SK-N-SH (cell line): ENCODE measurements at regions not wholly inside any gene's neighbourhood (a gene's known extent, or its start where the extent isn't known, plus 50 kb on each side); places are given as distances from the start of the nearest gene placed in this dataset.

Experiments
- CTCF ChIA-PET: fragments of 300-600, 350-600 bp; formaldehyde crosslinking; extraction: SDS; loops from one replicate; lab custom pipeline; 2021; lab: Yijun Ruan, JAX
- POLR2A ChIA-PET: fragments of 350-600 bp; sonication (Branson Sonifier 250); formaldehyde crosslinking; extraction: SDS; loops from one replicate; lab custom pipeline; 2020; ENCODE audit warnings: antibody characterized with exemption, inconsistent platforms; lab: Yijun Ruan, JAX
- DNase-seq: peaks from one replicate; pipeline ENCODE4 v3.0.0; 2012
- H2AFZ ChIP-seq: fragments of 200-600 bp; sonication (generic); 2 replicates; pipeline ENCODE4 v1.8.1; 2016; ENCODE audit warnings: antibody characterized with exemption, mild to moderate bottlenecking, low read depth
- H3F3A ChIP-seq: fragments of 200-600 bp; sonication (generic); replicated peaks from 2 replicates; pipeline ENCODE3; 2016; ENCODE audit warnings: antibody characterized with exemption, mild to moderate bottlenecking; ENCODE audit not compliant: insufficient read depth
- H3K27ac ChIP-seq, 2 experiments: fragments of 200-500 bp in 1 of 2; fragments of 200-600 bp in 1 of 2; sonication (Bioruptor generic) in 1 of 2; sonication (generic), shearing (Covaris generic) in 1 of 2; 2 replicates each; pipeline versions ENCODE4 v1.5.1 to v1.6.1; 2014 to 2016; ENCODE audit warnings: low read depth in 2 of 2, inconsistent platforms in 1 of 2, low read length in 1 of 2, mild to moderate bottlenecking in 1 of 2, mixed read lengths in 1 of 2
- H3K27me3 ChIP-seq: fragments of 200-600 bp; sonication (generic), shearing (Covaris generic); 2 replicates; pipeline ENCODE4 v1.6.1; 2016; ENCODE audit warnings: mixed run types; ENCODE audit not compliant: insufficient read depth
- H3K36me3 ChIP-seq, 2 experiments: fragments of 200-500 bp in 1 of 2; fragments of 200-600 bp in 1 of 2; sonication (Bioruptor generic) in 1 of 2; sonication (generic) in 1 of 2; replicated peaks in 1 of 2; 2 replicates each; pipeline versions ENCODE3 to v1.5.1; 2014 to 2016; ENCODE audit warnings: low read length in 1 of 2, mild to moderate bottlenecking in 1 of 2; ENCODE audit not compliant: insufficient read depth in 2 of 2, control insufficient read depth in 1 of 2
- H3K4me1 ChIP-seq, 2 experiments: fragments of 200-500 bp in 1 of 2; fragments of 200-600 bp in 1 of 2; sonication (Bioruptor generic) in 1 of 2; sonication (generic), shearing (Covaris generic) in 1 of 2; 2 replicates each; pipeline versions ENCODE4 v1.5.1 to v1.6.1; 2014 to 2016; ENCODE audit warnings: low read depth in 1 of 2, low read length in 1 of 2, mixed run types in 1 of 2; ENCODE audit not compliant: insufficient read depth in 2 of 2, control insufficient read depth in 1 of 2
- H3K4me2 ChIP-seq: fragments of 200-600 bp; sonication (generic), shearing (Covaris generic); 2 replicates; pipeline ENCODE4 v1.6.1; 2017; ENCODE audit warnings: mixed run types
- H3K4me3 ChIP-seq, 2 experiments: fragments of 200-500 bp in 1 of 2; fragments of 200-600 bp in 1 of 2; sonication (Bioruptor generic) in 1 of 2; sonication (generic), shearing (Covaris generic) in 1 of 2; 2 replicates each; pipeline versions ENCODE4 v1.5.1 to v1.8.1; 2014 to 2016; ENCODE audit warnings: low read depth in 2 of 2, inconsistent platforms in 1 of 2, low read length in 1 of 2, mild to moderate bottlenecking in 1 of 2, mixed read lengths in 1 of 2, moderate library complexity in 1 of 2
- H3K79me2 ChIP-seq: fragments of 200-600 bp; sonication (generic); 2 replicates; pipeline ENCODE4 v1.8.1; 2017; ENCODE audit warnings: mild to moderate bottlenecking; ENCODE audit not compliant: insufficient read depth
- H3K9ac ChIP-seq: fragments of 200-600 bp; sonication (generic); 2 replicates; pipeline ENCODE4 v1.6.1; 2017; ENCODE audit warnings: mixed run types
- H3K9me2 ChIP-seq: fragments of 200-600 bp; sonication (generic); 2 replicates; pipeline ENCODE4 v1.6.1; 2017; ENCODE audit warnings: mixed run types
- H3K9me3 ChIP-seq: fragments of 200-600 bp; sonication (generic); 2 replicates; pipeline ENCODE4 v1.6.1; 2017; ENCODE audit warnings: mixed run types, mild to moderate bottlenecking, moderate library complexity
- H4K20me1 ChIP-seq: fragments of 200-600 bp; sonication (generic); 2 replicates; pipeline ENCODE4 v1.6.1; 2017; ENCODE audit warnings: mild to moderate bottlenecking, mixed run types; ENCODE audit not compliant: insufficient read depth
- CHD2 ChIP-seq: fragments of 150-350 bp; IDR thresholded peaks from 2 replicates; pipeline ENCODE4 v1.6.1; 2018; ENCODE audit warnings: low read length; ENCODE audit not compliant: partially characterized antibody
- CTCF ChIP-seq: fragments of 200-600 bp; sonication (generic); IDR thresholded peaks from 2 replicates; pipeline ENCODE4 v1.6.1; 2017; ENCODE audit warnings: antibody characterized with exemption, mild to moderate bottlenecking, moderate library complexity
- ELF1 ChIP-seq: IDR thresholded peaks from 2 replicates; pipeline ENCODE4 v1.4.0; 2012
- FOSL2 ChIP-seq: IDR thresholded peaks from 2 replicates; pipeline ENCODE4 v1.4.0; 2012; ENCODE audit warnings: low read depth, mild to moderate bottlenecking, moderate library complexity, borderline replicate concordance
- FOXM1 ChIP-seq: IDR thresholded peaks from 2 replicates; pipeline ENCODE4 v1.4.0; 2012; ENCODE audit warnings: low read depth, mild to moderate bottlenecking
- GABPA ChIP-seq: IDR thresholded peaks from 2 replicates; pipeline ENCODE4 v1.4.0; 2012; ENCODE audit warnings: low read depth, mild to moderate bottlenecking
- GATA2 ChIP-seq: sonication (generic); formaldehyde crosslinking; IDR thresholded peaks from 2 replicates; pipeline ENCODE4 v1.5.0; 2020; ENCODE audit warnings: mild to moderate bottlenecking, missing genetic modification reagents
- MAX ChIP-seq: IDR thresholded peaks from 2 replicates; pipeline ENCODE4 v1.4.0; 2012; ENCODE audit warnings: low read depth
- MEF2A ChIP-seq: IDR thresholded peaks from 2 replicates; pipeline ENCODE4 v1.4.0; 2012; ENCODE audit warnings: low read depth, borderline replicate concordance
- MXI1 ChIP-seq: IDR thresholded peaks from 2 replicates; pipeline ENCODE4 v1.6.1; 2012; ENCODE audit warnings: mild to moderate bottlenecking, low read depth, low read length, improper control_type of control experiment
- NFIC ChIP-seq: IDR thresholded peaks from 2 replicates; pipeline ENCODE4 v1.4.0; 2012; ENCODE audit warnings: borderline replicate concordance
- PBX3 ChIP-seq: IDR thresholded peaks from 2 replicates; pipeline ENCODE4; 2012
- POLR2AphosphoS5 ChIP-seq: IDR thresholded peaks from 2 replicates; pipeline ENCODE4 v1.6.1; 2012; ENCODE audit warnings: low read depth, low read length
- RAD21 ChIP-seq: IDR thresholded peaks from 2 replicates; pipeline ENCODE4 v1.6.1; 2012; ENCODE audit warnings: mild to moderate bottlenecking, low read length
- RCOR1 ChIP-seq: fragments of 150-350 bp; IDR thresholded peaks from 2 replicates; pipeline ENCODE4 v1.6.1; 2017; ENCODE audit warnings: antibody characterized with exemption, low read length
- RFX5 ChIP-seq: IDR thresholded peaks from 2 replicates; pipeline ENCODE4 v1.6.1; 2012; ENCODE audit warnings: mild to moderate bottlenecking, improper control_type of control experiment, low read length
- SIN3A ChIP-seq: IDR thresholded peaks from 2 replicates; pipeline ENCODE4 v1.6.1; 2012; ENCODE audit warnings: low read depth, mild to moderate bottlenecking, low read length, moderate library complexity, borderline replicate concordance
- SMC3 ChIP-seq: IDR thresholded peaks from 2 replicates; pipeline ENCODE4 v1.6.1; 2012; ENCODE audit warnings: low read depth, low read length, improper control_type of control experiment
- TAF1 ChIP-seq: IDR thresholded peaks from 2 replicates; pipeline ENCODE4 v1.6.1; 2012; ENCODE audit warnings: low read depth, mild to moderate bottlenecking, low read length, moderate library complexity, borderline replicate concordance
- TCF12 ChIP-seq: IDR thresholded peaks from 2 replicates; pipeline ENCODE4 v1.4.0; 2012
- TEAD4 ChIP-seq: IDR thresholded peaks from 2 replicates; pipeline ENCODE4 v1.4.0; 2012; ENCODE audit warnings: mild to moderate bottlenecking, borderline replicate concordance; ENCODE audit not compliant: insufficient read depth
- USF1 ChIP-seq: IDR thresholded peaks from 2 replicates; pipeline ENCODE4 v1.4.0; 2012; ENCODE audit warnings: low read depth, borderline replicate concordance
- USF2 ChIP-seq: fragments of 150-350 bp; IDR thresholded peaks from 2 replicates; pipeline ENCODE4 v1.6.1; 2017; ENCODE audit warnings: antibody characterized with exemption, low read length, low read depth, borderline replicate concordance
- ZBTB33 ChIP-seq: IDR thresholded peaks from 2 replicates; pipeline ENCODE4 v1.4.0; 2012; ENCODE audit warnings: low read depth, borderline replicate concordance
- WGBS: methylation state at CpG from one replicate; pipeline ENCODE4 v1.1.6; 2017; ENCODE audit warnings: low lambda C conversion rate; 5-methylcytosine and 5-hydroxymethylcytosine counted together

GRCh38 chr12:24447678-24448077, 498.2 kb upstream of the SOX5 start:
- no peaks in the 10 kb centered on the region for H3K79me2 ChIP-seq
- POLR2A ChIA-PET = no interaction called here

GRCh38 chr12:24446287-24446686, 496.8 kb upstream of the SOX5 start:
- Histone ChIP-seq H3K9me3 (no peaks in the 10 kb centered on the region), H3K9ac (no peak overlapping the region), H3K27me3 (no peaks in the 10 kb centered on the region), H3K27ac (no peak overlapping the region), H4K20me1 (no peaks in the 10 kb centered on the region), H3K4me3 (no peak overlapping the region), H3F3A (no peaks in the 10 kb centered on the region), H2AFZ (no peak overlapping the region), H3K36me3 (no peaks in the 10 kb centered on the region), H3K4me2 (no peak overlapping the region), H3K9me2 (no peaks in the 10 kb centered on the region), H3K79me2 (no peaks in the 10 kb centered on the region), H3K4me1 (no peaks in the 10 kb centered on the region; a peak in 1 of 4 replicates)
- ChIA-PET CTCF (interaction anchor here (1.4 kb wide), 1 partner anchor 10 kb away, joined by 5 read pairs; no protein-coding TSS in a partner anchor), POLR2A (no interaction called here)
- no peak for DNase-seq
- TF ChIP-seq ZBTB33 = no peak
- TF ChIP-seq CTCF = no peak
- no peak for TF ChIP-seq PBX3
- TF ChIP-seq RFX5 = no peak
- TF ChIP-seq MEF2A = no peak
- TF ChIP-seq GATA2 = no peak
- TF ChIP-seq CHD2 = no peak
- TF ChIP-seq RCOR1 = no peak
- no peak for TF ChIP-seq TAF1
- TF ChIP-seq MAX = no peak
- no peak for TF ChIP-seq GABPA
- no peak for TF ChIP-seq TCF12
- no peak for TF ChIP-seq MXI1

More at GRCh38 chr12:24447678-24448077, 498.2 kb upstream of the SOX5 start:
- Histone ChIP-seq H4K20me1 (no peaks in the 10 kb centered on the region), H3K9me2 (no peaks in the 10 kb centered on the region), H3K27ac (no peak overlapping the region), H3K4me3 (no peak overlapping the region), H3K4me2 (no peak overlapping the region), H3K4me1 (no peaks in the 10 kb centered on the region; a peak in 1 of 4 replicates), H3K36me3 (no peaks in the 10 kb centered on the region), H2AFZ (no peak overlapping the region), H3K9me3 (no peaks in the 10 kb centered on the region), H3K27me3 (no peaks in the 10 kb centered on the region), H3F3A (no peaks in the 10 kb centered on the region), H3K9ac (no peak overlapping the region)
- DNase-seq = no peak
- CTCF ChIA-PET = no interaction called here
- 63% methylated on average over 7 of the region's 7 CpGs for WGBS
- TF ChIP-seq FOXM1 (no peak), GABPA (no peak), RAD21 (no peak), RFX5 (no peak), CHD2 (no peak), USF2 (no peak), RCOR1 (no peak), GATA2 (no peak), ELF1 (no peak), TEAD4 (no peak), POLR2AphosphoS5 (no peak), USF1 (no peak), SMC3 (no peak), MEF2A (no peak), NFIC (no peak), SIN3A (no peak), FOSL2 (no peak)
